Panc1 (cell line): ENCODE measurements at regions not wholly inside any gene's neighbourhood (a gene's known extent, or its start where the extent isn't known, plus 50 kb on each side); places are given as distances from the start of the nearest gene placed in this dataset.

Source experiments
- SIN3A ChIP-seq: IDR thresholded peaks from 2 replicates; pipeline ENCODE4 v1.6.1; 2012; ENCODE audit warnings: low read depth, mild to moderate bottlenecking, low read length, moderate library complexity, borderline replicate concordance; ENCODE audit not compliant: insufficient read depth
- TF ChIP-seq, protein P1 (sequence below): fragments of 450-650 bp; IDR thresholded peaks from 2 replicates; pipeline ENCODE4 v1.5.1; 2017; ENCODE audit warnings: mild to moderate bottlenecking

DNA sequence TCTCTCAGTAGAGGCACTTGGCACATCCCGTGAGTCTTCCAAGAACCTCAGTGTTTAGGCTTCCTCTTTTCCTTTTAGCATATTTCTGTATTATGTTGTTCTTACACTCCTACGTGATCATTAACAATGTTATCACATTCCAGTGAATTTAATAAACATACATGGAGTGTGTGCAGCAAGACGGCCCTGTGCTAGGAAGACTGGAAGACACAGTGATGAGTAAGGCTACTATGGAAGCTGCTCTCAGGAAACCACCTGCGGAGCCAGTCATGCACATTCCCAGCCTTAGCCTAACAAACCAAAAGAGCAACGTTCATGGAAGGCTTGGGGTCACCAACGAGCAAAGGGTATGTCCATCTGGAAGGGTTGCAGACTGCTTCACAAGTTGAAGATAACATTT lies 103.4 kb downstream of the ETAA1 start:
- TF ChIP-seq, protein P1, sequence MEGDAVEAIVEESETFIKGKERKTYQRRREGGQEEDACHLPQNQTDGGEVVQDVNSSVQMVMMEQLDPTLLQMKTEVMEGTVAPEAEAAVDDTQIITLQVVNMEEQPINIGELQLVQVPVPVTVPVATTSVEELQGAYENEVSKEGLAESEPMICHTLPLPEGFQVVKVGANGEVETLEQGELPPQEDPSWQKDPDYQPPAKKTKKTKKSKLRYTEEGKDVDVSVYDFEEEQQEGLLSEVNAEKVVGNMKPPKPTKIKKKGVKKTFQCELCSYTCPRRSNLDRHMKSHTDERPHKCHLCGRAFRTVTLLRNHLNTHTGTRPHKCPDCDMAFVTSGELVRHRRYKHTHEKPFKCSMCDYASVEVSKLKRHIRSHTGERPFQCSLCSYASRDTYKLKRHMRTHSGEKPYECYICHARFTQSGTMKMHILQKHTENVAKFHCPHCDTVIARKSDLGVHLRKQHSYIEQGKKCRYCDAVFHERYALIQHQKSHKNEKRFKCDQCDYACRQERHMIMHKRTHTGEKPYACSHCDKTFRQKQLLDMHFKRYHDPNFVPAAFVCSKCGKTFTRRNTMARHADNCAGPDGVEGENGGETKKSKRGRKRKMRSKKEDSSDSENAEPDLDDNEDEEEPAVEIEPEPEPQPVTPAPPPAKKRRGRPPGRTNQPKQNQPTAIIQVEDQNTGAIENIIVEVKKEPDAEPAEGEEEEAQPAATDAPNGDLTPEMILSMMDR, result no peak
- no peak for TF ChIP-seq SIN3A
